ENCODE measurements at regions not wholly inside any gene's neighbourhood (a gene's known extent, or its start where the extent isn't known, plus 50 kb on each side); places are given as distances from the start of the nearest gene placed in this dataset.

- H3K4me1 ChIP-seq = no peaks in the 10 kb centered on the region
- intact Hi-C loops (cut with DNase I; ENCODE audit: low total_unique reads) = no loop called here
- no peak overlapping the region for H3K27ac ChIP-seq
- no peaks in the 10 kb centered on the region for H3K36me3 ChIP-seq
- no peaks in the 10 kb centered on the region for H3K27me3 ChIP-seq
- no peaks in the 10 kb centered on the region for H3K9me3 ChIP-seq
- no peak for TF ChIP-seq POLR2A (IDR thresholded peaks at IDR 0.05)
- TF ChIP-seq CTCF (IDR thresholded peaks at IDR 0.05) = no peak
- no peak overlapping the region for H3K4me3 ChIP-seq
- DNase-seq = no peak
Observed at GRCh38 chrX:122188751-122189150, 995.3 kb upstream of the GRIA3 start.

DNA sequence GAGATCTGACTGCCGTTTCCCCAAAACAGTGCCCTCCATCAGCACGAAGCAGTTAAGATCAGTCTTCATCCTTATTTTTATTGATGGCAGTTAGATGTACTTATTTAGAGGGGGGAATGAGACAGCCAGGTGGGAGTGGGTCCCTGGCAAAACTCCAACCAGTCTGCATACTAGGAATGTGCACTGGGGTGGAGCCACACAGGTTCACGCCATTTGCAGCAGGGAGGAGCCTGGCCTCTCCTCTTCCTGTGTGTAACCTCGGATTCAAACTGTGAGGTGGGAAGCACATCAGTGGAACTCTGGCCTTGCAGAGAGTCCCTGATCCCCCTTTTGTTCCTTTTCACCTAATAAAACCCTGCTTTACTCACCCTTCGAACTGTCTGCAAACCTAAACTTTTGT is 987.7 kb upstream of the GRIA3 start:
- no peak overlapping the region for H3K27ac ChIP-seq
- TF ChIP-seq POLR2A (IDR thresholded peaks at IDR 0.05) (no peak), CTCF (IDR thresholded peaks at IDR 0.05) (no peak)
- no peak for DNase-seq
- H3K4me3 ChIP-seq = no peak overlapping the region
- no peaks in the 10 kb centered on the region for H3K9me3 ChIP-seq
- H3K36me3 ChIP-seq = no peaks in the 10 kb centered on the region
- no peaks in the 10 kb centered on the region for H3K27me3 ChIP-seq
- H3K4me1 ChIP-seq = no peaks in the 10 kb centered on the region
- intact Hi-C loops (cut with DNase I; ENCODE audit: low total_unique reads) = no loop called here

DNA sequence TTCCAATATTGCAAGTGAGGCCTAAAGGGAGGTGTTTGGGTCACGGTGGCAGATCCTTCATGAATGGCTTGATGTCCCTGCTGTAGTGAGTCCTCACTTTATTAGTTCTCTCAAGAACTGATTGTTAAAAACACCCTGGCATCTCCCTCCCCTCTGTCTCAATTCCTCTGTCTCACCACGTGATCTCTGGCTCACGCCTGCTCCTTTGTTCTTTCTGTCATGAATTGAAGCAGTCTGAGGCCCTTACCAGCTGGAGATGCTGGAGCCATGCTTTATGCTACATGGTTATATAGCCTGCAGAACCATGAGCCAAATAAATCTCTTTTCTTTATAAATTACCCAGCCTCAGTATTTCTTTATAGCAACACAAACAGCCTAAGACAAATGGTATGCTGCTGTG is 980.7 kb upstream of the GRIA3 start:
- Histone ChIP-seq H3K9me3 (no peaks in the 10 kb centered on the region), H3K27ac (no peak overlapping the region), H3K27me3 (no peaks in the 10 kb centered on the region), H3K4me3 (no peak overlapping the region), H3K36me3 (no peaks in the 10 kb centered on the region), H3K4me1 (no peaks in the 10 kb centered on the region)
- intact Hi-C loops (cut with DNase I; ENCODE audit: low total_unique reads) = no loop called here
- no peak for TF ChIP-seq CTCF (IDR thresholded peaks at IDR 0.05)
- no peak for TF ChIP-seq POLR2A (IDR thresholded peaks at IDR 0.05)
- DNase-seq = no peak

- H3K27me3 ChIP-seq = no peaks in the 10 kb centered on the region
- intact Hi-C loops (cut with DNase I; ENCODE audit: low total_unique reads) = no loop called here
- no peaks in the 10 kb centered on the region for H3K9me3 ChIP-seq
- H3K36me3 ChIP-seq = no peaks in the 10 kb centered on the region
- no peak for TF ChIP-seq POLR2A (IDR thresholded peaks at IDR 0.05)
- no peak for TF ChIP-seq CTCF (IDR thresholded peaks at IDR 0.05)
- no peak overlapping the region for H3K4me3 ChIP-seq
- DNase-seq = no peak
- no peaks in the 10 kb centered on the region for H3K4me1 ChIP-seq
- no peak overlapping the region for H3K27ac ChIP-seq
Observed at GRCh38 chrX:122218666-122219065, 965.4 kb upstream of the GRIA3 start.

DNA sequence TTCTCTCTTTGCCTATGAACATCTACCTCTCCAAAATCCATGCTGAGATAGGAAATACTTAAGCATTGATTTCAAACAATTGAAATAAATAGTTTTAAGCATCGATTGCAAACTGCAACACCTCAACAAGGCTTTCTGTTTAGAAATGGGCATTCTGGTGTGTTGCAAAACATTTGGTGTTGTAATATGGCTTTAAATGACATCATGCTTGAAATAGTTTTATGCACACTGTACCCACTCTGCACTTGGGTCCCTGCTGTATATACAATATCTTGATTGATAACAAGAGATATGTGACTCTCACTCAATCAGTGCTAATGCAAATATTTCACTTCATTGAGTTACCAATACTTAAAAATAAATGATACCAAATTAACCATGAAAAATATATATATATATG is 964.9 kb upstream of the GRIA3 start:
- TF ChIP-seq CTCF (IDR thresholded peaks at IDR 0.05) = no peak
- TF ChIP-seq POLR2A (IDR thresholded peaks at IDR 0.05) = no peak
- no peaks in the 10 kb centered on the region for H3K4me1 ChIP-seq
- intact Hi-C loops (cut with DNase I; ENCODE audit: low total_unique reads) = no loop called here
- no peak overlapping the region for H3K27ac ChIP-seq
- H3K27me3 ChIP-seq = no peaks in the 10 kb centered on the region
- DNase-seq = no peak
- no peaks in the 10 kb centered on the region for H3K9me3 ChIP-seq
- no peaks in the 10 kb centered on the region for H3K36me3 ChIP-seq
- H3K4me3 ChIP-seq = no peak overlapping the region
